ENCODE measurements at regions not wholly inside any gene's neighbourhood (a gene's known extent, or its start where the extent isn't known, plus 50 kb on each side); places are given as distances from the start of the nearest gene placed in this dataset.

DNA sequence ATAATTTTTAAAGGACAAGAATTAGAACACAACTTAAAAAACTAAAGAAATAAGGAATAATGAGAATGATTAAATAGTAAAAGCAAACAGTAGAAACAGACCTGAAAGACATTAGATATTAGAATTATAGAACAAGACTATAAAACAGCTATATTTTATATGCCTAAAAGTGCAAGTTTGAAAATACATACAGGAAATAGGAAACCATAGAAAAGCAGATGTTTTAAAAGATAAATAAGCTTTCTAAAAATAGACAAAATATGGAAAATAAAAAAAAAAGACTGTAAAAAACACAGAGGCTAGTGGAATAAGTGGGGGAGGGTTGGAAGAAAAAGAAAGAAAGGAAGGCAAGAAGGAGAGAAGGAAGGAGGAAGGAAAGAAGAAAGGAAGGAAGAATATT is 407.3 kb downstream of the IDS start:
- H3K4me3 ChIP-seq, result no peak overlapping the region
- H3K4me1 ChIP-seq (ENCODE audit: low read depth), result no peaks in the 10 kb centered on the region
- DNase-seq, result no peak
- no peaks in the 10 kb centered on the region for H3K9me3 ChIP-seq
- TF ChIP-seq, protein P1, sequence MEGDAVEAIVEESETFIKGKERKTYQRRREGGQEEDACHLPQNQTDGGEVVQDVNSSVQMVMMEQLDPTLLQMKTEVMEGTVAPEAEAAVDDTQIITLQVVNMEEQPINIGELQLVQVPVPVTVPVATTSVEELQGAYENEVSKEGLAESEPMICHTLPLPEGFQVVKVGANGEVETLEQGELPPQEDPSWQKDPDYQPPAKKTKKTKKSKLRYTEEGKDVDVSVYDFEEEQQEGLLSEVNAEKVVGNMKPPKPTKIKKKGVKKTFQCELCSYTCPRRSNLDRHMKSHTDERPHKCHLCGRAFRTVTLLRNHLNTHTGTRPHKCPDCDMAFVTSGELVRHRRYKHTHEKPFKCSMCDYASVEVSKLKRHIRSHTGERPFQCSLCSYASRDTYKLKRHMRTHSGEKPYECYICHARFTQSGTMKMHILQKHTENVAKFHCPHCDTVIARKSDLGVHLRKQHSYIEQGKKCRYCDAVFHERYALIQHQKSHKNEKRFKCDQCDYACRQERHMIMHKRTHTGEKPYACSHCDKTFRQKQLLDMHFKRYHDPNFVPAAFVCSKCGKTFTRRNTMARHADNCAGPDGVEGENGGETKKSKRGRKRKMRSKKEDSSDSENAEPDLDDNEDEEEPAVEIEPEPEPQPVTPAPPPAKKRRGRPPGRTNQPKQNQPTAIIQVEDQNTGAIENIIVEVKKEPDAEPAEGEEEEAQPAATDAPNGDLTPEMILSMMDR (IDR thresholded peaks at IDR 0.05), result no peak
- intact Hi-C loops (cut with DNase I, micrococcal nuclease), result no loop called here
- no peak for ATAC-seq
- H3K36me3 ChIP-seq (ENCODE audit: low read depth), result no peaks in the 10 kb centered on the region

DNA sequence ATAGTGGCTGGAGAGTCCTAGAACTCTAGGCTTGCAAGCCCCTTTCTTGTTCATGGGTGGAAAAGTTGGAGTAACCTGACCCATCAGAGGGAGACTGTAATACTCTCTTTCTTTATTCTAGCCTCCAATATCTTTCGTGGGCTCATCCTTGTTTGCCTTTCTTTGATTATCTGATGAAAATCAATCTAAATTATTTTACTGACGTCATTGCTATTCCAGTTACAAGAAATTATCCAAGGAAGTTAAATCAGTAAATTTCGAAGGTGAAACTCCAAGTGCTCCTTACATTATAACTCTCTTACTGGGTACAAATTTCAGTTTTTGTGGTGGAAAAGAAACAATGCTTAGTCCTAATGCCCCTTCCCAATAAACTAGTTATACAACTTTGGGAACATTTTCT is 412.9 kb downstream of the IDS start:
- intact Hi-C loops (cut with DNase I, micrococcal nuclease), result no loop called here
- Histone ChIP-seq H3K36me3 (ENCODE audit: low read depth) (no peaks in the 10 kb centered on the region), H3K4me1 (ENCODE audit: low read depth) (no peaks in the 10 kb centered on the region), H3K9me3 (no peaks in the 10 kb centered on the region), H3K4me3 (no peak overlapping the region)
- TF ChIP-seq, protein P1 (IDR thresholded peaks at IDR 0.05), result no peak
- ATAC-seq, result no peak
- no peak for DNase-seq

DNA sequence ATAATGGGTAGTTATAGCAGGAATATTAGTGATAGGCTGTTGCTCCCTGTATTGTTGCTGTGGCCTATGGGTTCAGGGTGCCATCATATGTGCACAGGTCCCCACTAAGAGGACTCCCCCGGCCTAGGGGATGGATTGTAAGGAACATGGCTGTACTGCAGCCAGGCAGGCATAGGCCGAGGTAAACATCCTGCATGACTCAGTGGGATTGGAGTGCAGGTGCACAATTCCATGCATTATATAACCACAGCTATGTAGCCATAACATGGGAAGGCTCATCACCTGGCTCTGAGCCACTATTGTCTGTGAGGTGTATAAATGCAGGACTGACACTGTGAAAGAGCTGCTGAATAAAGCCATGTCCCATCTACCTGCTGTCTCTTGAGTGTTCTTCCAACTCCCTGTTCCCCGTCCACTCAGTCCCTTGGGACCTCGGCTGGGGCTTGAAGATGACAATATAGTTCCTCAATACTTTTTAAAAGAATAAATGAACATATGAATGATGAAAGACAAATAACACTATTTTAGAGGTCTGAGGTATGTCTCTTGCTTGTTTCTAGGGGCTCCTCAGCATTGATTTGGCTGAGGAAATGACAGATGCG is 425.2 kb downstream of the IDS start:
- Histone ChIP-seq H3K4me1 (ENCODE audit: low read depth) (no peaks in the 10 kb centered on the region), H3K9me3 (no peaks in the 10 kb centered on the region), H3K36me3 (ENCODE audit: low read depth) (no peaks in the 10 kb centered on the region), H3K4me3 (no peak overlapping the region)
- no peak for DNase-seq
- intact Hi-C loops (cut with DNase I, micrococcal nuclease), result no loop called here
- TF ChIP-seq, protein P1 (IDR thresholded peaks at IDR 0.05), result no peak
- ATAC-seq, result no peak

DNA sequence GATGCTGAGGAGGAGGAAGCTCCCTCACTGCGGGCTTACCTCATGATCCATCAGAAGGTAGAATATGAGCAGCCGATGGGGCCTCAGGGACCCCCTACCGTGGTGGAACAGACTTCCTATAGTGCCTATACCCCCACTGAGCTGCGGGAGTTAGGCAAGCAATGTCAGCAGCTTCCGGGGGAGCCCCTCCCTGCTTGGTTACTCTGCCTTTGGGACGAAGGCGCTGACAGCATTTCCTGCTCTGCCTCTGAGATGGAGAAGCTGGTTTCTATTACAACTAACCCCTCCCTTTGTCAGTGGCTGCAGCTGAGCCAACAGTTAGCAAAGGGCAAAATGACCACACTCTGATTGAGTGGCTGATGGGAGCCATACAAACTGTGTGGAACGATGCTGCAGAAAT is 430.7 kb downstream of the IDS start:
- Histone ChIP-seq H3K4me3 (no peak overlapping the region), H3K4me1 (ENCODE audit: low read depth) (no peaks in the 10 kb centered on the region), H3K9me3 (no peaks in the 10 kb centered on the region), H3K36me3 (ENCODE audit: low read depth) (no peaks in the 10 kb centered on the region)
- DNase-seq (no peak), ATAC-seq (no peak)
- TF ChIP-seq, protein P1 (IDR thresholded peaks at IDR 0.05), result no peak
- intact Hi-C loops (cut with DNase I, micrococcal nuclease), result no loop called here

DNA sequence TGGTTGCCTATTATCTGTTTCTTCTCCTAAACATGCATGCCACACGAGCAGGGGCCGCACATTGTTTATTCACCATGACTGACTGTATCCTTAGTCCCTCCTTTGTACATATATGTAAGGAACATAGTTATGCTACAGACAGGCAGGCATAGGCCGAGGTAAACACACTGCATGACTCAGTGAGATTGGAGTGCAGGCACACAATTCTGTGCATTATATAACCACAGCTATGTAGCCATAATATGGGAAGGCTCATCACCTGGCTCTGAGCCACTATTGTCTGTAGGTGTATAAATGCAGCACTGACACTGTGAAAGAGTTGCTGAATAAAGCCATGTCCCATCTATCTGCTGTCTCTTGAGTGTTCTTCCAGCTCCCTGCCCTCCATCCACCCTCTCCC is 431.6 kb downstream of the IDS start:
- intact Hi-C loops (cut with DNase I, micrococcal nuclease), result no loop called here
- no peak for DNase-seq
- TF ChIP-seq, protein P1 (IDR thresholded peaks at IDR 0.05), result no peak
- Histone ChIP-seq H3K4me3 (no peak overlapping the region), H3K36me3 (ENCODE audit: low read depth) (no peaks in the 10 kb centered on the region), H3K4me1 (ENCODE audit: low read depth) (no peaks in the 10 kb centered on the region), H3K9me3 (no peaks in the 10 kb centered on the region)
- ATAC-seq, result no peak

DNA sequence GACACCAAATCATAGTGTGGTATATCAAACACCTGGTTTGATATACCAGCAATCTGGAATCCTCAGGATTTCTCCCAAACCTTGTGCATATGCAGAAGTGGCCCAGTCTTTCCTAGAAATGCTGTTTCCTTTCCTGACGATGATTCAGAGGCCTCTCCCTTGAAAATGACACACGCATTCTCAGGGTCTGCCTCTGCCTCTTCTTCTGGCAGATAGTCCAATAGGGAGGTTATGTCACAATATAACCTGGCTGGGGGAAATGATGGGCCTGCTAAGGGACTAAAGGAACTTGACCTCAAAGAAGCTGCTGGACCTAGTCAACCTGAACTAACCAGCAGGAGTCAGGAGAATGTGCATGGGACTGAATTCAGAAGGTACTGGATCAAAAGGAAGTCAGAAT is 435.2 kb downstream of the IDS start:
- no peak overlapping the region for H3K4me3 ChIP-seq
- intact Hi-C loops (cut with DNase I, micrococcal nuclease), result no loop called here
- no peaks in the 10 kb centered on the region for H3K36me3 ChIP-seq (ENCODE audit: low read depth)
- no peaks in the 10 kb centered on the region for H3K4me1 ChIP-seq (ENCODE audit: low read depth)
- no peaks in the 10 kb centered on the region for H3K9me3 ChIP-seq
- TF ChIP-seq, protein P1 (IDR thresholded peaks at IDR 0.05), result no peak
- DNase-seq (no peak), ATAC-seq (no peak)

Data from mucosa of descending colon (tissue), 3 donors.